Left lung (tissue), 4 donors: ENCODE measurements at regions not wholly inside any gene's neighbourhood (a gene's known extent, or its start where the extent isn't known, plus 50 kb on each side); places are given as distances from the start of the nearest gene placed in this dataset.
"Not testable (repeated sequence)": the region's sequence is repeated elsewhere in the genome, so short reads cannot be mapped to it uniquely, and the experiment has no call there.

Experiments
- ATAC-seq: fragments of 200-7000 bp; cut with Tn5 transposase; one replicate; pipeline ENCODE4 v1.9.1; 2020; ENCODE audit warnings: moderate library complexity
- DNase-seq, 4 donors: peaks; one replicate each; pipeline ENCODE4 v3.0.0-alpha.2; 2013 to 2020
- H3K27ac ChIP-seq, 2 donors: fragments of 200-600 bp; sonication (generic) in 1 of 2; one replicate each; pipeline versions ENCODE4 v1.5.0 to v1.8.0; 2020 to 2021
- H3K27me3 ChIP-seq, 2 donors: fragments of 200-600 bp; sonication (generic) in 1 of 2; one replicate each; pipeline versions ENCODE4 v1.5.0 to v1.8.0; 2020 to 2021
- H3K36me3 ChIP-seq, 2 donors: fragments of 200-600 bp; sonication (generic) in 1 of 2; one replicate each; pipeline versions ENCODE4 v1.5.0 to v1.8.0; 2020 to 2021
- H3K4me1 ChIP-seq, 2 donors: fragments of 200-600 bp; one replicate each; pipeline ENCODE4 v1.8.0; 2021
- H3K4me3 ChIP-seq, 2 donors: fragments of 200-600 bp; sonication (generic) in 1 of 2; one replicate each; pipeline versions ENCODE4 v1.5.0 to v1.8.0; 2020 to 2021; ENCODE audit warnings: mild to moderate bottlenecking in 1 of 2
- H3K9me3 ChIP-seq, 2 donors: fragments of 200-600 bp; sonication (generic) in 1 of 2; one replicate each; pipeline versions ENCODE4 v1.5.0 to v1.8.0; 2020 to 2021
- intact Hi-C, 2 donors: fragments of 100-400 bp; cut with DNase I; formaldehyde crosslinking; loops; one replicate each; pipeline versions ENCODE4 v1.11.2 to v1.14.2; 2022
- TF ChIP-seq, protein P1 (sequence below), 2 donors: fragments of 200-600 bp; sonication (generic) in 1 of 2; IDR thresholded peaks; one replicate each; pipeline versions ENCODE4 v1.5.0 to v1.8.0; 2021; ENCODE audit warnings: antibody characterized with exemption in 2 of 2
- donor health status: DM: no; HTN: yes; CAD: no.
- donor health status: DM: no; HTN: no; CAD: no.

DNA sequence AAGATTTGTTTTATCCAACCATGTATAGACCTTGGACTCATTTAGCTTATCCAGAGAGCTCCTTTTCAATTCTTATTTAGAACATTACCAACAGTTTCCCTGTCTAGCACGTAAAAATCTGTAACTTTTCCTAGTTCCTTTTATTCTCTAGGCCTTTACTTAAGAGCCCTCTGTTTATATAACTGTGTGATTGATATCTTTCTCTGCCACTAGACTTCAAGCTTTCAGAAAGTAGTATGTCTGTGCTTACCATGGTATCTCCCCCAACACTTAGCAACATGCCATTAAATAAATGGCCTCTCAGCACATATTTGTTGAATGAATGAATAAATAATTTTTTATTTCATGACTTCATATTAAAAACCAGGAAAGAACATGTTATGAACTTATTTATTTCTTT, 209.4 kb downstream of the PTPRC start:
- Histone ChIP-seq H3K9me3 (no peaks in the 10 kb centered on the region), H3K27me3 (no peaks in the 10 kb centered on the region), H3K27ac (no peak overlapping the region), H3K4me1 (no peaks in the 10 kb centered on the region), H3K4me3 (no peak overlapping the region), H3K36me3 (peaks cover 0 to 33% of the 10 kb centered on the region in 2 donors)
- no peak for DNase-seq
- TF ChIP-seq, protein P1, sequence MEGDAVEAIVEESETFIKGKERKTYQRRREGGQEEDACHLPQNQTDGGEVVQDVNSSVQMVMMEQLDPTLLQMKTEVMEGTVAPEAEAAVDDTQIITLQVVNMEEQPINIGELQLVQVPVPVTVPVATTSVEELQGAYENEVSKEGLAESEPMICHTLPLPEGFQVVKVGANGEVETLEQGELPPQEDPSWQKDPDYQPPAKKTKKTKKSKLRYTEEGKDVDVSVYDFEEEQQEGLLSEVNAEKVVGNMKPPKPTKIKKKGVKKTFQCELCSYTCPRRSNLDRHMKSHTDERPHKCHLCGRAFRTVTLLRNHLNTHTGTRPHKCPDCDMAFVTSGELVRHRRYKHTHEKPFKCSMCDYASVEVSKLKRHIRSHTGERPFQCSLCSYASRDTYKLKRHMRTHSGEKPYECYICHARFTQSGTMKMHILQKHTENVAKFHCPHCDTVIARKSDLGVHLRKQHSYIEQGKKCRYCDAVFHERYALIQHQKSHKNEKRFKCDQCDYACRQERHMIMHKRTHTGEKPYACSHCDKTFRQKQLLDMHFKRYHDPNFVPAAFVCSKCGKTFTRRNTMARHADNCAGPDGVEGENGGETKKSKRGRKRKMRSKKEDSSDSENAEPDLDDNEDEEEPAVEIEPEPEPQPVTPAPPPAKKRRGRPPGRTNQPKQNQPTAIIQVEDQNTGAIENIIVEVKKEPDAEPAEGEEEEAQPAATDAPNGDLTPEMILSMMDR (IDR thresholded peaks at IDR 0.05), result no peak
- no peak for ATAC-seq
- intact Hi-C loops, result no loop called here

DNA sequence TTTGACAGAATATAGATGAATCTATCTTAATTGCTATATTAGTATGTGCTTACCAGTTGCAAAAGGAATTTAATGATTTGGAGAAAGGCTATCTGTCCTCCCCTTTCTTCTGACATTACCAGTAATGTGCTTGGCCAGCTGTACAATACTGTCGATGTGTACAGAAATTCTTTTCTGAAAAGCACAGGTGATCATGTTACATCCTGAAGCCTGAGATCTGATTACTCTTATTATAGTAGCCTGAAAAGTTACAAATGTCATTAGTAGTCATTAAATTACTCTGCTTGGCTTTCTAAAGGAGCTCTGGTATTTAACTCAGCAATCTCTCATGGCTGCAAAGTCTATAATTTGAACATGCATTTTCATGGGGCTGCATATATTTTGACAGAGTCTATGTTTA, 209.8 kb downstream of the PTPRC start:
- no peak for ATAC-seq
- DNase-seq, result no peak
- intact Hi-C loops, result no loop called here
- no peak overlapping the region for H3K4me3 ChIP-seq
- TF ChIP-seq, protein P1 (IDR thresholded peaks at IDR 0.05), result no peak
- no peaks in the 10 kb centered on the region for H3K27me3 ChIP-seq
- peaks cover 0 to 33% of the 10 kb centered on the region in 2 donors for H3K36me3 ChIP-seq
- no peak overlapping the region for H3K27ac ChIP-seq
- no peaks in the 10 kb centered on the region for H3K4me1 ChIP-seq
- no peaks in the 10 kb centered on the region for H3K9me3 ChIP-seq

DNA sequence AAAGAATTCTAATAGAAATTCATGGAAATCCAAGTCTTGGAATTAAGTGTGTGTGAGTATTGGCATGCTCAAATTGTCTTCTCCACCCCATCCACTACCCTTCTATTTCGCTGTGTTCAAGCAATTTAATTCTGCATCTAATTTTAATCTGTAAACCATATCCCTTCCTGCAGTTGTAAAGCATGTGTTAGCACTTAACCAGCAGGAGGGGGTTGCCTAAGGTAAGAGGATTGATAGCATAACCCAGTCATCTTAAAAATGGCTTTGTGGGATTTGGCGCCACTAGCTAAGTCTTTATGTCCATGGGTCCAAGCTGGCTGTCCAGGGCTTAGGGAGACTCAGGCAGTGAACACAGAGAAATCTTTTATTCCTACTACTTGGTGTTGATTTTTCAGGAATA, 210.3 kb downstream of the PTPRC start:
- Histone ChIP-seq H3K36me3 (peaks cover 0 to 33% of the 10 kb centered on the region in 2 donors), H3K27ac (no peak overlapping the region), H3K27me3 (no peaks in the 10 kb centered on the region), H3K9me3 (no peaks in the 10 kb centered on the region), H3K4me1 (no peaks in the 10 kb centered on the region), H3K4me3 (no peak overlapping the region)
- intact Hi-C loops, result no loop called here
- DNase-seq (no peak), ATAC-seq (no peak)
- TF ChIP-seq, protein P1 (IDR thresholded peaks at IDR 0.05), result no peak

DNA sequence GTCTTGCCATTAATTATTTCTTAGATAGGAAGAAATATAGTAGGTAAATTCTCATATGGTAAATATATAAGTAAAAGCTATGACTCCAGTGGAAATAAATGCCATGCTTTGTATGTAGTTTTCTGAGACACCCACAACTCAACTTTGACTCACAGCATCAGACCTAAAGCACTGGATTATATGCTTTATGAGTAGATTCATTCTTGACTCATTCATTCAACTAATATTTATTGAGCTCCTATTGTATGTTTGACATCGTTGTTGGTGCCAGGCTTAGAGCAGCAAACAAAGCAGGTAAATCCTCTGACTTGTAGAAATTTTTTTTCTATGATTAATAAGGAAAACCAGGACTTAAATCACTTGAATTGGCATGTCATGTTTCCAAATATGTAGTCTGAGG, 211.4 kb downstream of the PTPRC start:
- ATAC-seq, result no peak
- no peak overlapping the region for H3K4me3 ChIP-seq
- H3K4me1 ChIP-seq, result no peaks in the 10 kb centered on the region
- intact Hi-C loops, result no loop called here
- H3K36me3 ChIP-seq, result peaks cover 0 to 37% of the 10 kb centered on the region in 2 donors
- no peak overlapping the region for H3K27ac ChIP-seq
- no peak for DNase-seq
- no peaks in the 10 kb centered on the region for H3K27me3 ChIP-seq
- TF ChIP-seq, protein P1 (IDR thresholded peaks at IDR 0.05), result no peak
- H3K9me3 ChIP-seq, result no peaks in the 10 kb centered on the region

DNA sequence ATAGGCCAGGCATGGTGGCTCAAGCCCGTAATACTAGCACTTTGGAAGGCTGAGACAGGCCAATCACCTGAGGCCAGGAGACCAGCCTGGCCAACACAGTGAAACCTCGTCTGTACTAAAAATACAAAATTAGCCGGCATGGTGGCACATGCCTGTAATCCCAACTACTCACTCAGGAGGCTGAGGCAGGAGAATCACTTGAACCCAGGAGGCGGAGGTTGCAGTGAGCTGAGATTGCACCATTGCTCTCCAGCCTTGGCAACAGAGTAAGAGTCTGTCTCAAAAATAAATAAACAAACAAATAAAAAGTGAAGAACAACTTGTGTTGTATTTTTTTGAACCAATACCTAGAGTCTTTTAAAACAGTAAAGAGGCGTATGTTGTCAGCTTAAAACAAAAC, 212.1 kb downstream of the PTPRC start:
- ATAC-seq, H3K4me1 ChIP-seq, H3K27ac ChIP-seq, H3K4me3 ChIP-seq, H3K9me3 ChIP-seq, DNase-seq, H3K27me3 ChIP-seq, intact Hi-C loops: not testable (repeated sequence)
- H3K36me3 ChIP-seq, result peaks cover 0 to 29% of the 10 kb centered on the region in 2 donors

DNA sequence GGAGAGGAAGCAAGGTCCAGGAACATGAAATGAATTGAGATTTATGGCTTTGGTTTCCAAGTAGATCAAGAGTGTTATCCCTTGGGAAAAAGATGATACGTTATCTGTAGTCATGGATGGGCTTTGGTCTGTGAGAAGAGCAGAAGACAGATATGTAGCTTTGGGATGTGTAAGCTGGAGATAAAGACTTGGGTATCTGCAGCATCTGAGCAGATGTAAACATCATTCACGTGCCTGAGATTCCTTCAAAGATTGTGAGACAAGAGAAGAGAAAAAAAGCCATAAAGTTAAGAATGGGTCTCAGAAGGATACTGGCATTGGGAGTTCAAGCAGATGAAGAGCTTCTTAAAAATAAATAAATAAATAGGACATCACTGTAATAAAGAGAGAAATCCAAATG, 217.8 kb downstream of the PTPRC start:
- TF ChIP-seq, protein P1 (IDR thresholded peaks at IDR 0.05), result no peak
- intact Hi-C loops, result no loop called here
- no peak for DNase-seq
- no peak for ATAC-seq
- Histone ChIP-seq H3K27ac (no peak overlapping the region), H3K4me1 (no peaks in the 10 kb centered on the region), H3K4me3 (no peak overlapping the region), H3K27me3 (no peaks in the 10 kb centered on the region), H3K9me3 (no peaks in the 10 kb centered on the region), H3K36me3 (peaks cover 0 to 15% of the 10 kb centered on the region in 2 donors)
